ENCODE measurements at regions not wholly inside any gene's neighbourhood (a gene's known extent, or its start where the extent isn't known, plus 50 kb on each side); places are given as distances from the start of the nearest gene placed in this dataset.

GRCh38 chr6:140463312-140463710 lies 1088.9 kb upstream of the CITED2 start:
- no peak for TF ChIP-seq CTCF (conservative IDR thresholded peaks at IDR 0.05)
- no peak for TF ChIP-seq EZH2 (IDR thresholded peaks at IDR 0.05; ENCODE audit: low read depth)

All from PC-9 (cell line).